ENCODE measurements at regions not wholly inside any gene's neighbourhood (a gene's known extent, or its start where the extent isn't known, plus 50 kb on each side); places are given as distances from the start of the nearest gene placed in this dataset.

- TF ChIP-seq CTCF (IDR thresholded peaks at IDR 0.05) (no peak), POLR2AphosphoS5 (IDR thresholded peaks at IDR 0.05) (no peak), POLR2A (IDR thresholded peaks at IDR 0.05) (no peak)
Measured at GRCh38 chr20:57877995-57878394, 168.2 kb upstream of the PMEPA1 start.
